ENCODE measurements at regions not wholly inside any gene's neighbourhood (a gene's known extent, or its start where the extent isn't known, plus 50 kb on each side); places are given as distances from the start of the nearest gene placed in this dataset.
"Not testable (repeated sequence)": the region's sequence is repeated elsewhere in the genome, so short reads cannot be mapped to it uniquely, and the experiment has no call there.

GRCh38 chr13:84640691-84641090, 758.4 kb upstream of the SLITRK1 start:
- ATAC-seq (replicated peaks in 1 of 2) (no peak), DNase-seq (no peak)
- Mint-ChIP-seq H3K4me3 (no peak overlapping the region), H3K27me3 (ENCODE audit: low read depth) (no peaks in the 10 kb centered on the region), H3K4me1 (ENCODE audit: low read depth) (no peaks in the 10 kb centered on the region), H3K27ac (no peak overlapping the region), H3K36me3 (ENCODE audit: insufficient read depth in 2 of 2) (no peaks in the 10 kb centered on the region), H3K9me3 (peaks cover 7 to 8% of the 10 kb centered on the region in 2 donors)

- Mint-ChIP-seq H3K27me3 (ENCODE audit: low read depth) (no peaks in the 10 kb centered on the region), H3K4me3 (no peak overlapping the region), H3K9me3 (peaks cover 0 to 6% of the 10 kb centered on the region in 2 donors), H3K36me3 (ENCODE audit: insufficient read depth in 2 of 2) (no peaks in the 10 kb centered on the region), H3K4me1 (ENCODE audit: low read depth) (no peaks in the 10 kb centered on the region), H3K27ac (no peak overlapping the region)
- ATAC-seq (replicated peaks in 1 of 2) (no peak), DNase-seq (no peak)
Measured at GRCh38 chr13:84630476-84630875, 748.2 kb upstream of the SLITRK1 start.

DNA sequence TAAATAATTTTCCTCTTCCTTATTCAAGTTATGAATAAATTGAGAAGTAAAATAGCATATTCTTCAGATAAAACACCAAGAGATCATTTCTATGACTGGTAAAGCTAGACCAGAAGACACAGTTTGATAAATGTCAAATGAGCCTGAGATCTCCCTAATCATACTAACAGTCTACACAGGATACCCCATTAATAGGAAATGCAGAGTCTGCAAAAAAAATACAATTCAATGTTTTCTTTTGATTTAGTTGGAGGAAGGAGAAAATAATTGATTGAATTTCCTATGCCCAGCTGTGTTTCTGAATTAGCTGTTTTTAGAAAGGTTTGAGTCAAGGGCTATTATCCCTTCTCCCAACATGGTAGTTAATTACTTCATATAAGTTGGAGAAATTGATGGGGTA, 734.6 kb upstream of the SLITRK1 start:
- Mint-ChIP-seq H3K27ac (no peak overlapping the region), H3K27me3 (ENCODE audit: low read depth) (no peaks in the 10 kb centered on the region), H3K4me1 (ENCODE audit: low read depth) (no peaks in the 10 kb centered on the region), H3K4me3 (no peak overlapping the region), H3K9me3 (peaks cover 0 to 3% of the 10 kb centered on the region in 2 donors), H3K36me3 (ENCODE audit: insufficient read depth in 2 of 2) (no peaks in the 10 kb centered on the region)
- DNase-seq: no peak
- ATAC-seq (replicated peaks in 1 of 2): no peak

- Mint-ChIP-seq H3K36me3 (ENCODE audit: insufficient read depth in 2 of 2) (no peaks in the 10 kb centered on the region), H3K27me3 (ENCODE audit: low read depth) (no peaks in the 10 kb centered on the region), H3K9me3 (no peaks in the 10 kb centered on the region), H3K4me3 (no peak overlapping the region), H3K4me1 (ENCODE audit: low read depth) (no peaks in the 10 kb centered on the region), H3K27ac (no peak overlapping the region)
- ATAC-seq (replicated peaks in 1 of 2) (no peak), DNase-seq (no peak)
Measured at GRCh38 chr13:84609716-84610115, 727.4 kb upstream of the SLITRK1 start.

DNA sequence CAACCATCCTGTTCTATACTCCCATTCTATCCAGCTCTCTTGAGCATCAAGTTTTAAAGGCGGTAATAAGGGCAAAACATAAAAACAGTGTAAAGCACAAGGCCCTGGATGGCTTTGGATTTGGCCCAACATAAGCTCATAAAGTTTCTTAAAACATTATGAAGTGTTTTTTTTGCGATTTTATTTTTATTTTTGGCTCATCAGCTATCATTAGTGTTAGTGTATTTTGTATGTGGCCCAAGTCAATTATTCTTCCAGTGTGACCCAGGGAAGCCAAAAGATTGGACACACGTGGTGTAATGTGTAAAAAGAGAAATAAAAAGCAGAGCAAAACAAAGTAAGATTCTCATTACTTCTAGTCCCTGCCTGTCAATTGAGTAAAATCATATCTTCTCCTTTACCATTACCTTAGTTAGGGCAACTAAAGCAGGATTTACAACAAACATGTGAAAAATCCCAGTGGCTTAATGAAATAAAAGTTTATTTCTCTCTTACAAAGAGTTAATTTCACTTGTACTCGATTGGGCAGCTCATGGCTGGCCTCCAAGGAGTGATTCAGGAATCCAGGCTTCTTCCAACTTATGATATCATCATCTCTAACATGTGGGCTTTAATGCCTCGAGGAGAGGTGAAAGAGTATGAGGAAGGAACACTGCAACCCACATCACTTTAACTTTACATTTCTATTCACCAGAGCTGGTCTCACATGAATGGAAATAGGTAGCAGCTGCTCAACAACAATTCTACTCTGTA, 725.2 kb upstream of the SLITRK1 start:
- H3K27me3 Mint-ChIP-seq (ENCODE audit: low read depth): no peaks in the 10 kb centered on the region
- no peaks in the 10 kb centered on the region for H3K4me1 Mint-ChIP-seq (ENCODE audit: low read depth)
- ATAC-seq (replicated peaks in 1 of 2): no peak
- no peak overlapping the region for H3K4me3 Mint-ChIP-seq
- peaks cover 0 to 1% of the 10 kb centered on the region in 2 donors for H3K9me3 Mint-ChIP-seq
- no peak overlapping the region for H3K27ac Mint-ChIP-seq
- DNase-seq: no peak
- H3K36me3 Mint-ChIP-seq (ENCODE audit: insufficient read depth in 2 of 2): no peaks in the 10 kb centered on the region

GRCh38 chr13:84606616-84607015, 724.3 kb upstream of the SLITRK1 start:
- H3K9me3 Mint-ChIP-seq: peaks cover 0 to 2% of the 10 kb centered on the region in 2 donors
- no peaks in the 10 kb centered on the region for H3K27me3 Mint-ChIP-seq (ENCODE audit: low read depth)
- DNase-seq (no peak), ATAC-seq (replicated peaks in 1 of 2) (no peak)
- H3K4me1 Mint-ChIP-seq (ENCODE audit: low read depth): no peaks in the 10 kb centered on the region
- no peak overlapping the region for H3K4me3 Mint-ChIP-seq
- no peaks in the 10 kb centered on the region for H3K36me3 Mint-ChIP-seq (ENCODE audit: insufficient read depth in 2 of 2)
- no peak overlapping the region for H3K27ac Mint-ChIP-seq

GRCh38 chr13:84605927-84606326, 723.7 kb upstream of the SLITRK1 start:
- no peak overlapping the region for H3K27ac Mint-ChIP-seq
- peaks cover 0 to 2% of the 10 kb centered on the region in 2 donors for H3K9me3 Mint-ChIP-seq
- no peaks in the 10 kb centered on the region for H3K27me3 Mint-ChIP-seq (ENCODE audit: low read depth)
- H3K4me3 Mint-ChIP-seq: no peak overlapping the region
- no peaks in the 10 kb centered on the region for H3K4me1 Mint-ChIP-seq (ENCODE audit: low read depth)
- no peaks in the 10 kb centered on the region for H3K36me3 Mint-ChIP-seq (ENCODE audit: insufficient read depth in 2 of 2)
- DNase-seq (no peak), ATAC-seq (replicated peaks in 1 of 2) (no peak)

DNA sequence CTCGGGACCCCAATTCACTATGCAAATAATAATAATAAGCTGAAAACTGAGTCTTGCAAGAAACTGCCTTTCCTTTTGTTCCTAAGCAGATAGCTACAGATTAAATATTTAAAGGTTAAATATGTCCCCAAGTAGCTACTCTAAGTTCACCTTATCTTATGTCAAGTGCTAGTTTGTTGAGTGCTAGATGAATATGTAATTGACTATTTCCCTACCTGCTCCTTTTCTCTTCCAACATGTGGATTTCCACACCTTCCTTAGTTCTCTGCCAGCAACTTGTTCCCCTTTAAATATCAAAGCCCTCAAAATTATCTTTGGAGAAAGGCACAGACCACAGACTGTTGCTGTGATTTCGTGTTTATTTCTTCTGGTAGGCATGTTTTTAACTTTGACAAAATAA, 709.2 kb upstream of the SLITRK1 start:
- ATAC-seq (replicated peaks in 1 of 2): no peak
- Mint-ChIP-seq H3K27me3 (ENCODE audit: low read depth) (no peaks in the 10 kb centered on the region), H3K9me3 (peaks cover 0 to 3% of the 10 kb centered on the region in 2 donors), H3K27ac (no peak overlapping the region), H3K4me1 (ENCODE audit: low read depth) (no peaks in the 10 kb centered on the region), H3K36me3 (ENCODE audit: insufficient read depth in 2 of 2) (no peaks in the 10 kb centered on the region), H3K4me3 (no peak overlapping the region)
- DNase-seq: no peak

GRCh38 chr13:84590663-84591062, 708.4 kb upstream of the SLITRK1 start:
- Mint-ChIP-seq H3K36me3 (ENCODE audit: insufficient read depth in 2 of 2) (no peaks in the 10 kb centered on the region), H3K9me3 (no peaks in the 10 kb centered on the region), H3K27ac (no peak overlapping the region), H3K4me1 (ENCODE audit: low read depth) (no peaks in the 10 kb centered on the region), H3K27me3 (ENCODE audit: low read depth) (no peaks in the 10 kb centered on the region), H3K4me3 (no peak overlapping the region)
- DNase-seq (no peak), ATAC-seq (replicated peaks in 1 of 2) (no peak)

GRCh38 chr13:84588023-84588422, 705.7 kb upstream of the SLITRK1 start:
- H3K4me3 Mint-ChIP-seq: no peak overlapping the region
- no peaks in the 10 kb centered on the region for H3K4me1 Mint-ChIP-seq (ENCODE audit: low read depth)
- H3K36me3 Mint-ChIP-seq (ENCODE audit: insufficient read depth in 2 of 2): no peaks in the 10 kb centered on the region
- H3K27ac Mint-ChIP-seq: no peak overlapping the region
- no peaks in the 10 kb centered on the region for H3K9me3 Mint-ChIP-seq
- no peaks in the 10 kb centered on the region for H3K27me3 Mint-ChIP-seq (ENCODE audit: low read depth)
- ATAC-seq (replicated peaks in 1 of 2): no peak
- DNase-seq: no peak

- H3K36me3 Mint-ChIP-seq (ENCODE audit: insufficient read depth in 2 of 2); H3K27me3 Mint-ChIP-seq (ENCODE audit: low read depth); H3K27ac Mint-ChIP-seq; ATAC-seq (replicated peaks in 1 of 2); H3K4me3 Mint-ChIP-seq; H3K4me1 Mint-ChIP-seq (ENCODE audit: low read depth); H3K9me3 Mint-ChIP-seq; DNase-seq: not testable (repeated sequence)
Measured at GRCh38 chr13:84579901-84580300, 697.6 kb upstream of the SLITRK1 start.

DNA sequence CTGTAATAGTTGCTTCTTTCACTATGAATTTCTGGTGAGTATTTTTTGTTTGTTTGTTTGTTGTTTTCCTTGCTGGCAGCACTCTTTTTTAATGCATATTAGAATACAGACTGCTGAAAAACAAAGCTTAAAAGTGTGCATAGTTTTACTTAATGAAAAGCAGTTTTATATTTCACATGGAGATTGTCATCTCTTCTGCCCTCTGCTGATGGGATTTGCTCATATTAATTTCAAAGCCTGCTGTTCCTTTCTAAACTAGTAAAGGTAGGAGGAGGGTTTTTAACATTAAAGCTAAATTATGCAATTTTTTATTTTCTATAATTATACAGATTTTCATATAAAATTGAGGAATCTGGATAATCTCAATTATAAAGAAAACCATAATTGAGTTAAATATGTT, 692.6 kb upstream of the SLITRK1 start:
- no peaks in the 10 kb centered on the region for H3K4me1 Mint-ChIP-seq (ENCODE audit: low read depth)
- no peaks in the 10 kb centered on the region for H3K36me3 Mint-ChIP-seq (ENCODE audit: insufficient read depth in 2 of 2)
- no peaks in the 10 kb centered on the region for H3K9me3 Mint-ChIP-seq
- DNase-seq: no peak
- no peaks in the 10 kb centered on the region for H3K27me3 Mint-ChIP-seq (ENCODE audit: low read depth)
- no peak for ATAC-seq (replicated peaks in 1 of 2)
- no peak overlapping the region for H3K4me3 Mint-ChIP-seq
- H3K27ac Mint-ChIP-seq: no peak overlapping the region

DNA sequence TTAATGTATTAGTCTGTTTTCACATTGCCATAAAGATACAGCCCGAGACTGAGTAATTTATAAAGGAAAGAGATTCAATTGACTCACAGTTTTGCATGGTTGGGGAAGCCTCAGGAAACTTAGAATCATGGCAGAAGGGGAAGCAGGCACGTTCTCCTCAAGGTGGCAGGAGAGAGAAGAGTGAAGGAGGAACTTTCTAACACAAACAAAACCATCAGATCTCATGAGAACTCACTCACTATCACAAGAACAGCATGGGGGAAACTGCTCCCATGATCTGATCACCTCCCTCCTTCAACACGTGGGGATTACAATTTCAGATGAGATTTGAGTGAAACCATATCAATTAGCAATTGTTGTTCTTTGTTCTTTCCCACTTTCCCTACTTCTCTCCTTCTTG, 689.0 kb upstream of the SLITRK1 start:
- no peaks in the 10 kb centered on the region for H3K36me3 Mint-ChIP-seq (ENCODE audit: insufficient read depth in 2 of 2)
- peaks cover 4% of the 10 kb centered on the region in 2 donors for H3K9me3 Mint-ChIP-seq
- no peaks in the 10 kb centered on the region for H3K4me1 Mint-ChIP-seq (ENCODE audit: low read depth)

DNA sequence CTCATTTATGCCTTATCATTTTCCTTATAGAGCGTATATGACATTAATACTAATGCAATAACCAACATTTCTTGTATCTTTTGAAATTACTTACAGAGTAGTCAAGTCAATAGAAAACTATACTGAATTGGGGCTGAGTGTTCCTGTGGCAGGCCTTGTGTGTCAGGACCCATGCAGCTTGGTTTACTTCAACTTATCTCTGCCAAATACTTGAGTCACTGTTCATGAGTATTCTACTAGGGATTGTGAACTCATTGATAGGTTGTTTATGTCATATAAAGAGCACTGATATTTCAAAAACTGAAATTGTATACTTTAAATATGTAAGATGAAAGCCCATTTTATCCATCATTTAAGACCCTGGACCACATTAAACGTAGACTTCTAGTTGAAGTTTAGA, 688.6 kb upstream of the SLITRK1 start:
- peaks cover 4% of the 10 kb centered on the region in 2 donors for H3K9me3 Mint-ChIP-seq
- no peak overlapping the region for H3K4me3 Mint-ChIP-seq
- ATAC-seq (replicated peaks in 1 of 2) (no peak), DNase-seq (no peak)
- H3K4me1 Mint-ChIP-seq (ENCODE audit: low read depth): no peaks in the 10 kb centered on the region
- H3K27me3 Mint-ChIP-seq (ENCODE audit: low read depth): no peaks in the 10 kb centered on the region
- no peak overlapping the region for H3K27ac Mint-ChIP-seq
- H3K36me3 Mint-ChIP-seq (ENCODE audit: insufficient read depth in 2 of 2): no peaks in the 10 kb centered on the region

More for the DNA sequence above, 689.0 kb upstream of the SLITRK1 start:
- no peak overlapping the region for H3K4me3 Mint-ChIP-seq
- no peaks in the 10 kb centered on the region for H3K27me3 Mint-ChIP-seq (ENCODE audit: low read depth)
- no peak overlapping the region for H3K27ac Mint-ChIP-seq
- DNase-seq: no peak
- no peak for ATAC-seq (replicated peaks in 1 of 2)
